Testis (tissue), 2 donors: ENCODE measurements at regions not wholly inside any gene's neighbourhood (a gene's known extent, or its start where the extent isn't known, plus 50 kb on each side); places are given as distances from the start of the nearest gene placed in this dataset.

Source experiments
- DNase-seq: peaks from one replicate; pipeline ENCODE4 v3.0.0-alpha.2; 2019
- H3K27ac ChIP-seq, 2 donors: fragments of 200-600 bp; sonication (generic); one replicate each; pipeline ENCODE4 v1.5.1; 2019
- H3K27me3 ChIP-seq: fragments of 200-600 bp; sonication (generic); one replicate; pipeline ENCODE4 v1.5.1; 2019
- H3K36me3 ChIP-seq: fragments of 200-600 bp; sonication (generic); one replicate; pipeline ENCODE4 v1.5.1; 2017; ENCODE audit warnings: low read depth; ENCODE audit errors: missing control alignments
- H3K4me1 ChIP-seq: fragments of 200-600 bp; sonication (generic); one replicate; pipeline ENCODE4 v1.5.1; 2019
- H3K4me3 ChIP-seq, 2 donors: fragments of 200-600 bp; sonication (generic); one replicate each; pipeline ENCODE4 v1.5.1; 2017 to 2019
- H3K9me3 ChIP-seq: fragments of 200-600 bp; sonication (generic); one replicate; pipeline ENCODE4 v1.5.1; 2017
- CTCF ChIP-seq, 3 experiments: fragments of 450-650 bp in 2 of 3; fragments of 200-600 bp in 1 of 3; sonication (generic) in 1 of 3; IDR thresholded peaks; one replicate each; pipeline ENCODE4 v1.5.1; 2016 to 2019; ENCODE audit warnings: antibody characterized with exemption in 3 of 3, mild to moderate bottlenecking in 2 of 3, moderate library complexity in 1 of 3
- POLR2A ChIP-seq: fragments of 450-650 bp; IDR thresholded peaks from one replicate; pipeline ENCODE4 v1.6.1; 2017; ENCODE audit warnings: antibody characterized with exemption, mild to moderate bottlenecking, moderate library complexity
- WGBS, 2 donors: methylation state at CpG; one replicate each; pipeline ENCODE4 v1.1.5; 2018; 5-methylcytosine and 5-hydroxymethylcytosine counted together
- intact Hi-C: fragments of 100-400 bp; cut with DNase I; formaldehyde crosslinking; loops from one replicate; pipeline ENCODE4 v1.15.1; 2023; ENCODE audit warnings: low total_unique reads

GRCh38 chr15:36059596-36059995, 513.6 kb upstream of the DPH6 start:
- H3K27me3 ChIP-seq, result no peaks in the 10 kb centered on the region
- H3K9me3 ChIP-seq, result no peaks in the 10 kb centered on the region
- H3K36me3 ChIP-seq, result no peaks in the 10 kb centered on the region
- TF ChIP-seq CTCF (IDR thresholded peaks at IDR 0.05) (no peak), POLR2A (no peak)
- DNase-seq, result no peak
- no peak overlapping the region for H3K4me3 ChIP-seq
- 85 to 87% methylated on average over 3 of the region's 3 CpGs for WGBS, 2 donors
- intact Hi-C loops, result no loop called here
- no peak overlapping the region for H3K27ac ChIP-seq
- no peaks in the 10 kb centered on the region for H3K4me1 ChIP-seq

GRCh38 chr15:36062357-36062756, 516.4 kb upstream of the DPH6 start:
- DNase-seq, result no peak
- H3K27me3 ChIP-seq, result no peaks in the 10 kb centered on the region
- intact Hi-C loops, result no loop called here
- no peak overlapping the region for H3K27ac ChIP-seq
- no peaks in the 10 kb centered on the region for H3K36me3 ChIP-seq
- H3K4me1 ChIP-seq, result no peaks in the 10 kb centered on the region
- TF ChIP-seq CTCF (IDR thresholded peaks at IDR 0.05) (no peak), POLR2A (no peak)
- H3K4me3 ChIP-seq, result no peak overlapping the region
- WGBS, 2 donors, result 78 to 82% methylated on average over 4 of the region's 4 CpGs
- H3K9me3 ChIP-seq, result no peaks in the 10 kb centered on the region

GRCh38 chr15:36066757-36067156, 512.7 kb upstream of the CDIN1 start:
- H3K27me3 ChIP-seq, result no peaks in the 10 kb centered on the region
- no peak overlapping the region for H3K27ac ChIP-seq
- WGBS, 2 donors, result 69 to 84% methylated on average over 3 of the region's 3 CpGs
- TF ChIP-seq CTCF (IDR thresholded peaks at IDR 0.05) (no peak), POLR2A (no peak)
- no peaks in the 10 kb centered on the region for H3K36me3 ChIP-seq
- H3K4me3 ChIP-seq, result no peak overlapping the region
- intact Hi-C loops, result no loop called here
- no peak for DNase-seq
- H3K9me3 ChIP-seq, result no peaks in the 10 kb centered on the region
- H3K4me1 ChIP-seq, result no peaks in the 10 kb centered on the region

- TF ChIP-seq POLR2A (no peak), CTCF (IDR thresholded peaks at IDR 0.05) (no peak)
- intact Hi-C loops, result no loop called here
- no peak overlapping the region for H3K4me3 ChIP-seq
- 68 to 76% methylated on average over 16 to 21 of the region's 21 CpGs for WGBS, 2 donors
- no peak overlapping the region for H3K27ac ChIP-seq
- no peaks in the 10 kb centered on the region for H3K27me3 ChIP-seq
- H3K9me3 ChIP-seq, result no peaks in the 10 kb centered on the region
- DNase-seq, result no peak
- no peaks in the 10 kb centered on the region for H3K4me1 ChIP-seq
- no peaks in the 10 kb centered on the region for H3K36me3 ChIP-seq
Observed at GRCh38 chr15:36067483-36068274, 511.7 kb upstream of the CDIN1 start.

GRCh38 chr15:36075333-36075732, 504.1 kb upstream of the CDIN1 start:
- no peak overlapping the region for H3K4me3 ChIP-seq
- TF ChIP-seq CTCF (IDR thresholded peaks at IDR 0.05), result no peak
- no peaks in the 10 kb centered on the region for H3K9me3 ChIP-seq
- no peak for DNase-seq
- H3K36me3 ChIP-seq, result no peaks in the 10 kb centered on the region
- H3K27ac ChIP-seq, result no peak overlapping the region
- intact Hi-C loops, result no loop called here
- H3K27me3 ChIP-seq, result no peaks in the 10 kb centered on the region
- H3K4me1 ChIP-seq, result no peaks in the 10 kb centered on the region
